ENCODE measurements at regions not wholly inside any gene's neighbourhood (a gene's known extent, or its start where the extent isn't known, plus 50 kb on each side); places are given as distances from the start of the nearest gene placed in this dataset.

DNA sequence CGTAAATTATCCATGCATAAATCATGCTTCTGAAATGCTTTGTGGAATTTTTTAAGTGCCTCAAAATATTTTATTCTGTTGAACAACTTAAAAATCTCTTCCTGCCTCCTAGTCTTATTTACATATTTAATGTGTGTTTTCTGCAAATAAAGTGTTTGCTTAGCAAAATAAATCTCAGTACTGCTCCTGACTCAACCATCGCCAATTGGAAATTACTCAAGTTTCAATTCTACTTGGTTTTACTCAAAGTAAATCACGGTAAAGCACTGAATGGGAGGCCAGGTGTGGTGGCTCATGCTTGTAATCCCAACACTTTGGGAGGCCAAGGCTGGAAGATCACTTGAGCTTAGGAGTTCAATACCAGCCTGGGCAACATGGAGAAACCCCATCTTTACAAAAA, 152.2 kb upstream of the NR5A2 start:
- ATAC-seq: no peak
- TF ChIP-seq CTCF (IDR thresholded peaks at IDR 0.05): no peak
- Histone ChIP-seq H3K27me3 (no peaks in the 10 kb centered on the region), H3K9me3 (no peaks in the 10 kb centered on the region), H3K4me1 (no peaks in the 10 kb centered on the region), H3K4me3 (no peak overlapping the region), H3K27ac (no peak overlapping the region), H3K36me3 (no peaks in the 10 kb centered on the region)
- DNase-seq: no peak
- WGBS, 2 donors: 69 to 71% methylated on average over 3 of the region's 3 CpGs
- intact Hi-C loops (cut with DNase I): no loop called here
- no peak for FAIRE-seq

- DNase-seq (no peak), FAIRE-seq (no peak), ATAC-seq (no peak)
- H3K27me3 ChIP-seq: no peaks in the 10 kb centered on the region
- no peaks in the 10 kb centered on the region for H3K4me1 ChIP-seq
- no peak overlapping the region for H3K4me3 ChIP-seq
- H3K27ac ChIP-seq: no peak overlapping the region
- H3K9me3 ChIP-seq: no peaks in the 10 kb centered on the region
- intact Hi-C loops (cut with DNase I): no loop called here
- no peak for TF ChIP-seq CTCF (IDR thresholded peaks at IDR 0.05)
- no peaks in the 10 kb centered on the region for H3K36me3 ChIP-seq
- WGBS, 2 donors: 88 to 96% methylated on average over 6 of the region's 6 CpGs
Measured at GRCh38 chr1:199875856-199876255, 151.7 kb upstream of the NR5A2 start.

- WGBS, 2 donors: 86 to 87% methylated on average over 7 of the region's 7 CpGs
- H3K27ac ChIP-seq: no peak overlapping the region
- no peaks in the 10 kb centered on the region for H3K9me3 ChIP-seq
- no peaks in the 10 kb centered on the region for H3K4me1 ChIP-seq
- DNase-seq (no peak), ATAC-seq (no peak), FAIRE-seq (no peak)
- no peaks in the 10 kb centered on the region for H3K36me3 ChIP-seq
- TF ChIP-seq CTCF (IDR thresholded peaks at IDR 0.05): no peak
- H3K4me3 ChIP-seq: no peak overlapping the region
- no peaks in the 10 kb centered on the region for H3K27me3 ChIP-seq
- intact Hi-C loops (cut with DNase I): no loop called here
Measured at GRCh38 chr1:199877526-199878384, 149.8 kb upstream of the NR5A2 start.

DNA sequence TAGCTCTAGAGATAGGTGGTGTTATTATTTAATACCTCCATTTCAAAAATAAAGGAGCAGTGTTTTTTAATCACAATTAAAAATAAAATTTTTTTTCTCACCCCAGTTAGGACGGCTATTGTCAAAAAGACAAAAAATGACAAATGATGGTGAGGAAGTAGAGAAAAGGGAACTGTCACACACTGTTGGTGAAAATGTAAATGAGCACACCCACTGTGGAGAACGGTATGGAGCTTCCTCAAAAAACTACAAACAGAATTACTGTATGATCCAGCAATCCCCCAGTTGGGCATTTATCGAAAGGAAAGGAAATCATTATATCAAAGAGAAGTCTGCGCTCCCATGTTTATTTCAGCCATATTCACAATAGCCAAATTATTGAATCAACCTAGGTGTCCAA, 148.7 kb upstream of the NR5A2 start:
- ATAC-seq: no peak

More for the DNA sequence above, 148.7 kb upstream of the NR5A2 start:
- Histone ChIP-seq H3K4me1 (no peaks in the 10 kb centered on the region), H3K36me3 (no peaks in the 10 kb centered on the region), H3K27ac (no peak overlapping the region), H3K9me3 (no peaks in the 10 kb centered on the region), H3K4me3 (no peak overlapping the region), H3K27me3 (no peaks in the 10 kb centered on the region)
- WGBS, 2 donors: 82 to 84% methylated on average over 4 of the region's 4 CpGs
- no peak for TF ChIP-seq CTCF (IDR thresholded peaks at IDR 0.05)
- DNase-seq (no peak), FAIRE-seq (no peak)
- intact Hi-C loops (cut with DNase I): no loop called here
